Fibroblast of skin of scalp (primary cell): ENCODE measurements at regions not wholly inside any gene's neighbourhood (a gene's known extent, or its start where the extent isn't known, plus 50 kb on each side); places are given as distances from the start of the nearest gene placed in this dataset.
A peak's percentile ranks its signal among the peaks of the same experiment; 100 is the strongest.

Source experiments
- DNase-seq: peaks from one replicate; pipeline ENCODE4 v3.0.0-alpha.2; 2013

- no peak for DNase-seq
Observed at GRCh38 chr20:60518022-60518421, 559.8 kb downstream of the CDH26 start.

GRCh38 chr20:60525397-60525796 is 567.2 kb downstream of the CDH26 start:
- no peak for DNase-seq

- no peak for DNase-seq
Observed at GRCh38 chr20:60527656-60528055, 569.4 kb downstream of the CDH26 start.

GRCh38 chr20:60528141-60528540 is 569.9 kb downstream of the CDH26 start:
- DNase-seq = no peak

- DNase-seq = no peak
Observed at GRCh38 chr20:60529149-60529548, 570.9 kb downstream of the CDH26 start.

- no peak for DNase-seq
Observed at GRCh38 chr20:60535211-60535610, 577.0 kb downstream of the CDH26 start.

- no peak for DNase-seq
Observed at GRCh38 chr20:60540591-60540990, 582.4 kb downstream of the CDH26 start.

GRCh38 chr20:60541991-60542390 is 583.8 kb downstream of the CDH26 start:
- no peak for DNase-seq

- no peak for DNase-seq
Observed at GRCh38 chr20:60543598-60543997, 585.4 kb downstream of the CDH26 start.

GRCh38 chr20:60553095-60553494 is 594.9 kb downstream of the CDH26 start:
- DNase-seq = no peak

GRCh38 chr20:60558486-60558885 is 600.3 kb downstream of the CDH26 start:
- DNase-seq = no peak

- DNase-seq = no peak
Observed at GRCh38 chr20:60559462-60559861, 601.2 kb downstream of the CDH26 start.

GRCh38 chr20:60561052-60561451 is 602.8 kb downstream of the CDH26 start:
- DNase-seq = no peak

- no peak for DNase-seq
Observed at GRCh38 chr20:60565083-60565482, 606.9 kb downstream of the CDH26 start.

- no peak for DNase-seq
Observed at GRCh38 chr20:60565551-60565950, 607.3 kb downstream of the CDH26 start.

GRCh38 chr20:60569116-60569515 is 610.9 kb downstream of the CDH26 start:
- no peak for DNase-seq

- DNase-seq = no peak
Observed at GRCh38 chr20:60570481-60571277, 612.5 kb downstream of the CDH26 start.

GRCh38 chr20:60573003-60573680 is 614.9 kb downstream of the CDH26 start:
- DNase-seq = no peak

- DNase-seq = no peak
Observed at GRCh38 chr20:60576236-60576635, 618.0 kb downstream of the CDH26 start.

- DNase-seq = no peak
Observed at GRCh38 chr20:60579941-60580515, 621.8 kb downstream of the CDH26 start.

GRCh38 chr20:60581606-60582115 is 623.4 kb downstream of the CDH26 start:
- no peak for DNase-seq

GRCh38 chr20:60583741-60584140 is 625.5 kb downstream of the CDH26 start:
- peak; percentile 57 for DNase-seq

- DNase-seq = peak; percentile 23
Observed at GRCh38 chr20:60584221-60584620, 626.0 kb downstream of the CDH26 start.

GRCh38 chr20:60585651-60586050 is 627.4 kb downstream of the CDH26 start:
- no peak for DNase-seq
